ENCODE measurements at regions not wholly inside any gene's neighbourhood (a gene's known extent, or its start where the extent isn't known, plus 50 kb on each side); places are given as distances from the start of the nearest gene placed in this dataset.

GRCh38 chr6:6882592-6882991, 225.2 kb upstream of the RREB1 start:
- no peak for TF ChIP-seq CTCF (IDR thresholded peaks at IDR 0.05 in 2 of 3, conservative IDR thresholded peaks at IDR 0.05 in 1 of 3; ENCODE audit: insufficient read depth in 2 of 3, low read depth in 1 of 3, low read length in 3 of 3)
- TF ChIP-seq MAFG (tag; conservative IDR thresholded peaks at IDR 0.05) = no peak
- no peak for TF ChIP-seq MEF2A (IDR thresholded peaks at IDR 0.05; ENCODE audit: control insufficient read depth, low read depth, low read length)
- TF ChIP-seq ZNF561 (CRISPR knock-in tag; conservative IDR thresholded peaks at IDR 0.05) = no peak
- no peak for TF ChIP-seq TCF7L2 (IDR thresholded peaks at IDR 0.05; ENCODE audit: low read depth, low read length)
- no peak for TF ChIP-seq MXD1 (CRISPR knock-in tag; IDR thresholded peaks at IDR 0.05; ENCODE audit: borderline replicate concordance, poor library complexity, severe bottlenecking)
- no peak for TF ChIP-seq FOXM1 (IDR thresholded peaks at IDR 0.05; ENCODE audit: low read depth)
- no peak for TF ChIP-seq FOXM1 (CRISPR knock-in tag; IDR thresholded peaks at IDR 0.05; ENCODE audit: low read depth)
- TF ChIP-seq DDX20 (tag; IDR thresholded peaks at IDR 0.05; ENCODE audit: low read depth) = no peak
- TF ChIP-seq CHD4 (IDR thresholded peaks at IDR 0.05; ENCODE audit: insufficient read depth, insufficient replicate concordance, low read depth, low read length, poor library complexity, severe bottlenecking) = no peak
- TF ChIP-seq NFIC (IDR thresholded peaks at IDR 0.05) = no peak
- TF ChIP-seq ZNF217 (CRISPR knock-in tag; IDR thresholded peaks at IDR 0.05) = no peak
- TF ChIP-seq TBP (optimal IDR thresholded peaks at IDR 0.05; ENCODE audit: low read depth, low read length) = no peak
- no peak for TF ChIP-seq BHLHE40 (IDR thresholded peaks at IDR 0.05; ENCODE audit: low read length)

Data from K562 (cell line).